NCI-H82 treated with DMSO at 0.1 percent for 48 hours (cell line): ENCODE measurements at regions not wholly inside any gene's neighbourhood (a gene's known extent, or its start where the extent isn't known, plus 50 kb on each side); places are given as distances from the start of the nearest gene placed in this dataset.

ENCODE experiments used
- DNase-seq: peaks from one replicate; lab custom pipeline; 2025; ENCODE audit not compliant: unreplicated experiment; lab: John Stamatoyannopoulos, UW

- peak; percentile 50 for DNase-seq
Measured at GRCh38 chr1:181142096-181142958, 53.8 kb downstream of the IER5 start.

GRCh38 chr1:181143102-181143859, 54.8 kb downstream of the IER5 start:
- no peak for DNase-seq

- no peak for DNase-seq
Measured at GRCh38 chr1:181144238-181144637, 55.7 kb downstream of the IER5 start.

DNA sequence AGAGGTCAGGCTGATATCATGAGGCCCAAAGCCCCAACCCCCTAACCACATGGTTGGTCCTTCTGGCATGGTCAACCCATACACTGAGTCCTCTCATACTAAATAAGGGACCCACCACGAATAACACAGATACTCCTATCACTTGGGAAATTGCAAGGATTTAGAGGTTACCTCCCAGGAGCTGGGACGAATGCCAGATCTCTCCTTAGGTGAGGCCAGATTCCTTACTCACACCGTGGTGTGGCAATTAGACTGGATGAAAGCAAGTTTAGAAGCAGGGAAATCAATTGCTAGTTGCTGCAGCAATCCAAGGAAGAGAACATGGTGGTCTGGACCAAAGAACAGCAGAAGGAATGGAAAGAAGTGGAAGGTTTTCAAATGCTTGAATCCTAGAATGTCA, 60.1 kb downstream of the IER5 start:
- no peak for DNase-seq

- no peak for DNase-seq
Measured at GRCh38 chr1:181149326-181150125, 61.0 kb downstream of the IER5 start.

DNA sequence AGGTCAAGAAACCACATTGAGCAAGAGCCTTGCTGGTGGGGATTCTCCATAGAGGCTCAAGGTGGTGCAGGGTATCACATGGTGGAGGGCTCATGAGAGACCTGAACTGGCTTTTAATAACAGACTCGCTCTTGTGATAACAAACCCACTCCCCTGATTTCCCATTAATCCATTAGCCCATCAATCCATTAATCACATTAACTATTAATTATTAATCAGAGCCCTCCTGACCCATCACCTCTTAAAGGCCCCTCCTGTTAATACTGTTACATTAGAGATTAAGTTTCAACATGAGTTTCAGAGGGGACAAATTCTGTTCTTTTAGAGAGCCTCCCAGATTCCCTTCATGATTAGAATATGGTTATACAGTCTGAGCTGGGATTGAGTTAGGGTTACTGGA, 61.8 kb downstream of the IER5 start:
- DNase-seq = no peak

DNA sequence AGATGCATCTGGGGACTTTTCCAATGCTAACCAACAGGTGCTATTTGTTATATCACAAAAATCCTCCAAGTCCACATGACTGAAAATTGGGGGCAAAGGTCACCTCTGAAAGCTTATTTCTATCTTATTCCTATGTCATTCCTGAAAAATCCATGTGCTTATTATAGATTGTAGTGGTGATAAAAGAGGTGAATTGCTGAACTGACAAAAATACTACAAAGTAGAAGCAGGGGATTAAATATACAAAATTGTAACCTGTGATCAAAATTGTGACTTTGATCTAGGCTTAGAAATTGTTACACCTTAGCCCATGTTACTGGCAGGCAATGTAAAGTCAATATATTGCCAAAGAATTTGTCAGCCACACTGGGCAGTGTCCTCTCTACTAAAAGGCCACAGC, 62.3 kb downstream of the IER5 start:
- no peak for DNase-seq

GRCh38 chr1:181151378-181152326, 63.2 kb downstream of the IER5 start:
- no peak for DNase-seq

- DNase-seq = peak; percentile 85
Measured at GRCh38 chr1:181152892-181153633, 64.6 kb downstream of the IER5 start.

DNA sequence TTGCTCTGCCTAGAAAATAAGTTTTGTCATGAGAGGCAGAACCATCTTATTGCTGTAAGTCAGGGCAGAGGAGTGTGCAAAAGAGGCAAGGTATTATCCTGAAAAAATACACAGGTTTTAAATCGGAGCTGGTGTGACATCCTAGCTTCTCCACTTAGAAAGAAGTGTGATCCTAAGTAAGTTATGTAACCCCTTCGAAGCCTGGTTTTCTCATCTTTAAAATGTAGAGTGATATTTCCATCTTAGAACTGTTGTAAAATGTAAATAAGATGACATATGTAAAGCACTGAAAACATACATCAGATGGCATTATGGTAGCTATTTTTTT, 65.1 kb downstream of the IER5 start:
- no peak for DNase-seq

DNA sequence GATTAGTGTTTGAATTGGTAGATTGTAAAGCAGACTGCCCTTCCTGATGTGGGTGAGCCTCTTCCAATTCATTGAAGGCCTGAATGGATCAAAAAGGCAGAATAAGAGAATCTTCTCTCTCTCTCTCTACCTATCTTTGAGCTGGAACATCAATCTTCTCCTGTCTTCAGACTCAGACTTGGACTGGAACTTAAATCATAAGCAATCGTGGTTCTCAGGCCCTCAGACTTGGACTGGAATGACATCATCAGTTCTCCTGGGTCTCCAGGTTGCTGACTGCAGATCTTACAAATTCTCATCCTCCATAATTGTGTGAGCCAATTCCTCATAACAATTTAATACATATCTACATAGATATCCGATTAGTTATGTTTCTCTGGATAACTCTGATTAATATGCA, 66.8 kb downstream of the IER5 start:
- DNase-seq = no peak

DNA sequence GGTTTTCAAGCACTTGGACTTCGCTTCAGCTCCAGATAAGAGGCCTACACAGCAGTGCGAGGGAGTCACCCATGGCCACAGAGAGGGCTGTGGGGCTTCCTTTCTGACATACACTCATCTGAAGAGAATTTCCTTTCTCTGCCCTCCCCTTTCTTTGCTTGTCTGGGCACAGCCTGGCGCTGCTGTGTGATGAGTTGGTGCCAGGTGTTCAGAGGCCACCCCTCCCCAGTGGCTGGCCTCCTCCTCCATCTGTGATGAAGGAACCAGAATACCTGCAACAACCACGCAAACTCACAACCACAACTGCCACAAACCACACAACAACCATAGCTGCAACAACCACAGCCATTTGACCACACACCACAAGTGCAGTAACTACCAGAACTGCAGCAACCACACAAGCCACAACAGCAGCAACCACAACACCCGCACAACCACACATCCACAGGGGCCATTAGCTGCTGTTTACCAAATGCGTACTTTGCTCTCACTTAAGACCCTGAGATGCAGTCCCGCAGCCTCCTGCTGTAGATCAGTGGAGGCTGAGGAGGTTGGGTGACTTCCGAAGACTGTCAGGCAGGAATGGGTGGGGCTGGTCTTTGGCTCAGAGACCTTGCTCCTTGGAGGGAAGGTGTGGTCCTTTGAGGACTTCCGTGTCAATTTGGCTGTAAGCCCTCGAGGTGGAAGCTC, 71.1 kb downstream of the IER5 start:
- no peak for DNase-seq

DNA sequence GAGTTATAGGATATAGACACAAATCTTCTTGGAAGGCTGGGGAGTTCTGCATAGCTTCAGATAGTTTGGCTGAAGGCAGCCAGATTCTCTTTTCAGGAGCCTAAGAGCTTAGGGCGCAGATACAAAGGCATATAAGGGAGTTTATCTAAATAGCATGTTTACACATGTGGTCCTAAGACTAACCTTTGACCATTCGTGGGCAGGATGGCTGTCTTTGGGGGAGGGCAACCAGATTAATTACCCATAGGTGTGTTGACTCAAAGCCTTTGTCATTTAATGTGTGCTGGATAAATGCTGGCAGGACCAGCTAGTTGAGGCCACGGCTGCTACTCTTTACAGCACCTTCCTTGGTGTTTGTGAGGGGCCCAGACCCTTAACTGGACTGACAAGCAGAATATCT, 71.8 kb downstream of the IER5 start:
- DNase-seq = no peak

DNA sequence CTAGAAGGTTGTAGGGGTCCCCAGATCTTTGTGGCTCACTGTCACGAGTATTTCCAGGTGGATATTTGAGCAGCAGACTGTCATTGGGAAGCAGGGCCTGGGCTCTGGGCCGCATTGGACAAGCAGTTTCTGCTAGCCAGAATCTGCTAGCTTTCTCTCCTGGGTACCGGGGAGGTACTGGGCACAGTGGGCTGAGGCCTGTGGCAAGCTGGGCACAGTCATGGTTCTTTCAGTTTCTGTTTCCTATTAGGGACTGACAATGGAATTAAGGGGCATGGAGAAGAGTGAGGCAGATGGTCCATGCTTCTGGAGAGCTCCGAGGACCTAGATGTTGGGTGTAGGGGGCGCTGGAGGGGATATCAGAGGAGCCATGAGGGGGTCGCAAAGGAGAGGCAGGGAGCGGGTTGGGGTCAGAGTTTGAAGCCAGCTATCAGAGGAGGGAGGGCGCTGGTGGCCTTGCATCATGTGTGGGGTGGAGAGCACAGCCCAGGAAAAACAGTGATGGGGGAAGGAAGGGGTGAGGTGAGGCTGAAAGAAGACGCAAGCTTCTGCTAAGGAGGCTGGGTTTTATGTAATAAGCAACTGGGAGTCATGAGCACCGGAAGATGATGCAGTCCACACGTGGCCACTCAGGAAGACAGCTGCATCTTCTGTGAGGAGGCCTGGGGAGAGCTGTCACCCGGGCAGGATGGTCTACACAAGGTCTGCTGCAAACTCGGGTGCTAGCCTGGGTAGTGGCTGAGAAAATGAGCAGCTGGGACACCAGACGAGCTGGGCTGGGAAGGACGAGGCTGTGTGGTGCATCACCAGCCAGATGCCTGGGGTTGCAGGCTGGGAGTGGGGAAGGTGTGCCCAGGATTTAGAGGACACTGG, 72.7 kb downstream of the IER5 start:
- DNase-seq = no peak

DNA sequence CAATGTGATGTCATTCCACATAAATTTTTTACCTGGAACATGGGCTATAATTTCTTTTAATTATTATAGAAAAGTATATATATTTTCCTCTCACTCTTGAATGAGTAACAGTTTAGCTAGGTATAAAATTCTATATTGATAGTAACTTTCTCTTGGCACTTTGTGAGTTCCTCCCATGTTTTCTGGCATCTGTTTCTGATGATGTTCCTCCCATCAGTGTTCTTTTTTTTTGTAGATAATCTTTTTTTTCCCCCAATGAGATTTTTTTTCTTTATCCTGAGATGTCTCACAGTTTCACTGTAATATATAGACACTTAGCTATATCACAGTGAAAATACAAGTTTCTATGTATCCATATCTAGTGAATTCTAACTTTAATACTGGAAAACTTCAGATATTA, 75.2 kb downstream of the IER5 start:
- DNase-seq = no peak

DNA sequence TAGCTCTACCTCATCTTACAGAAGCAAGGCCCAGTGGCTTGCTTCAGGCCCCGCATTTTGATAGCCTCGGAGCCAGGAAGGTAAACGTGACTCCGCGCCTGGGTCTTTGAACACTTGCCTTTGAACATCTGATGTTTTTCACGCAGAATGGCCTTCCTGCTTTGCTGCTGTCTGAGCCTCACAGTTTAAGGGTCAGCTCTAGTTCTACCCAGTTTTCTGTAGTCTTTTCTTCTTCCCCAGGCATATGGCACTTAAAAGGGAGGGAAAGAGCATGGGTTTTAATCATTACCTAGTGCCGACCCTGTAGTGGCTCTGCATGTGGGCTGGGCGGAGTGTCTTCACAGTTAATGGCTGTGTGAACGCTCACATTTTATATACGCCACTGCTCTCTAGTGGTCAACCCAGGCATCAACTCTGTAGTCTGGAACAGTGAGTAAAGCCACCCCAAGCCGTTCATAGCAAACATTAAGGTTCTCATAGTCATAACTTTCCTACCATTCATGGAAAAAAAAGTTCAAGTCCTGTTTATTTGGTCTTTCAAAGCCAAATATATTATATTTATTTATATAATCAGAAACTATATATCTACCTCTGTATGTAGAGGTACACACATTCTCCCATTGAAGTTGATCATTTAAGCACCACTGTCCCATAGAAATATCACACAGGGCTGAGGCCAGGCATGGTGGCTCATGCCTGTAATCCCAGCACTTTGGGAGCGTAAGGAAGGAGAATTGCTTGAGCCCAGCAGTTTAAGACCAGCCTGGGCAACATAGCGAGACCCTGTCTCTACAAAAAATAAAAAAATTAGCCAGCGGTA, 78.1 kb downstream of the IER5 start:
- DNase-seq = peak; percentile 86

DNA sequence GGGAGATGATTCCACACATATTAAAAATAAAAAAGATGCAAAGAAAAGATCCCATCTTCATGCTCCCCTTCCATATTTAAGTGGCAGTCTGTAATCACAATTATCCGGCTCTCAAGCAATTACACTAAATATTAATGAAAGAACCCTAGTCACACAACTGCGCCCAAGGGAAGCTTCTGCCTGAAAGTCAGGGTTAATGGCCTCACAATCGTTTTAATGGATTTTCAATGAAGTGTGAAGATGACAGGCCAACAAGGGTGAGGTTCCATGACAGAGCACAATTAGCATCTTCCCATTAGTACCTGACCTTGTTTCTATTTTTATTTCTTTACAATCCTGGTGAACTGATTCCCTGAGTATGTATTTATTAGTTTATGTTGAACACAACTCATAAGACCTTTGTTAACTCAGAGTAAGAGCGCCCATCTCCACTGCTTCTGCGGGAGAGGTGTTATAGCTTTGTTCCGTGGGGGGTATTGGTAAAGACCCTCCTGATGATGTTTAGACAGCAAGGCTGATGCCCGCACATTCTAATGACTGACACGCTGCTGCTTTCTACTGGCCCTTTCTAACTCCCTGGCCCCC, 80.9 kb downstream of the IER5 start:
- no peak for DNase-seq
